Vagina (tissue), 2 donors: ENCODE measurements at regions not wholly inside any gene's neighbourhood (a gene's known extent, or its start where the extent isn't known, plus 50 kb on each side); places are given as distances from the start of the nearest gene placed in this dataset.

ENCODE experiments used
- DNase-seq, 2 donors: peaks; one replicate each; pipeline ENCODE4 v3.0.0-alpha.2; 2017; ENCODE audit errors: extremely low spot score in 2 of 2
- H3K27ac ChIP-seq: fragments of 200-600 bp; sonication (generic); one replicate; pipeline ENCODE4 v1.5.1; 2019
- H3K27me3 ChIP-seq: fragments of 200-600 bp; sonication (generic); one replicate; pipeline ENCODE4 v1.5.1; 2019
- H3K36me3 ChIP-seq, 2 donors: fragments of 200-600 bp; sonication (generic); one replicate each; pipeline ENCODE4 v1.5.1; 2017 to 2019
- H3K4me1 ChIP-seq: fragments of 200-600 bp; sonication (generic); one replicate; pipeline ENCODE4 v1.5.1; 2019
- H3K4me3 ChIP-seq, 2 donors: fragments of 200-600 bp; sonication (generic); 1 replicate in 1 of 2; 2 replicates in 1 of 2; pipeline ENCODE4 v1.5.1; 2016 to 2019
- H3K9me3 ChIP-seq: fragments of 200-600 bp; sonication (generic); one replicate; pipeline ENCODE4 v1.5.1; 2019
- CTCF ChIP-seq, 3 experiments: fragments of 450-650 bp in 2 of 3; fragments of 200-600 bp in 1 of 3; sonication (generic) in 1 of 3; IDR thresholded peaks; one replicate each; pipeline ENCODE4 v1.5.1; 2017 to 2019; ENCODE audit warnings: antibody characterized with exemption in 3 of 3, mild to moderate bottlenecking in 2 of 3, moderate library complexity in 2 of 3
- POLR2A ChIP-seq, 2 donors: fragments of 450-650 bp; IDR thresholded peaks; one replicate each; pipeline ENCODE4 v1.6.1; 2017; ENCODE audit warnings: antibody characterized with exemption in 2 of 2, mild to moderate bottlenecking in 2 of 2, moderate library complexity in 2 of 2
- POLR2AphosphoS5 ChIP-seq, 2 donors: sonication (generic); formaldehyde crosslinking; IDR thresholded peaks; one replicate each; pipeline ENCODE4 v1.9.0; 2017; ENCODE audit warnings: antibody characterized with exemption in 2 of 2, mild to moderate bottlenecking in 2 of 2, low read depth in 1 of 2; ENCODE audit not compliant: insufficient read depth in 1 of 2
- intact Hi-C: fragments of 100-400 bp; cut with DNase I; formaldehyde crosslinking; loops from one replicate; pipeline ENCODE4 v1.15.1; 2023

- TF ChIP-seq POLR2AphosphoS5 (IDR thresholded peaks at IDR 0.05; ENCODE audit: insufficient read depth in 1 of 2, low read depth in 1 of 2) = no peak
- TF ChIP-seq POLR2A (IDR thresholded peaks at IDR 0.05) = no peak
- TF ChIP-seq CTCF (IDR thresholded peaks at IDR 0.05) = no peak
- Histone ChIP-seq H3K4me3 (no peak overlapping the region), H3K27ac (no peak overlapping the region), H3K27me3 (no peaks in the 10 kb centered on the region), H3K4me1 (no peaks in the 10 kb centered on the region), H3K9me3 (no peaks in the 10 kb centered on the region), H3K36me3 (no peaks in the 10 kb centered on the region)
- intact Hi-C loops = no loop called here
- DNase-seq = no peak
These were observed 732.7 kb upstream of the TENM4 start for GRCh38 chr11:80173371-80174136.

GRCh38 chr11:80168796-80169195 lies 728.0 kb upstream of the TENM4 start:
- H3K27me3 ChIP-seq = no peaks in the 10 kb centered on the region
- H3K27ac ChIP-seq = no peak overlapping the region
- TF ChIP-seq POLR2AphosphoS5 (IDR thresholded peaks at IDR 0.05; ENCODE audit: insufficient read depth in 1 of 2, low read depth in 1 of 2) = no peak
- no peak for TF ChIP-seq CTCF (IDR thresholded peaks at IDR 0.05)
- TF ChIP-seq POLR2A (IDR thresholded peaks at IDR 0.05) = no peak
- intact Hi-C loops = no loop called here
- no peaks in the 10 kb centered on the region for H3K4me1 ChIP-seq
- no peaks in the 10 kb centered on the region for H3K36me3 ChIP-seq
- no peaks in the 10 kb centered on the region for H3K9me3 ChIP-seq
- H3K4me3 ChIP-seq = no peak overlapping the region
- no peak for DNase-seq

- intact Hi-C loops = no loop called here
- Histone ChIP-seq H3K36me3 (no peaks in the 10 kb centered on the region), H3K4me3 (no peak overlapping the region), H3K9me3 (no peaks in the 10 kb centered on the region), H3K4me1 (no peaks in the 10 kb centered on the region), H3K27me3 (no peaks in the 10 kb centered on the region), H3K27ac (no peak overlapping the region)
- no peak for DNase-seq
- TF ChIP-seq POLR2AphosphoS5 (IDR thresholded peaks at IDR 0.05; ENCODE audit: insufficient read depth in 1 of 2, low read depth in 1 of 2) = no peak
- TF ChIP-seq POLR2A (IDR thresholded peaks at IDR 0.05) = no peak
- TF ChIP-seq CTCF (IDR thresholded peaks at IDR 0.05) = no peak
These were observed 726.9 kb upstream of the TENM4 start for GRCh38 chr11:80167766-80168165.

GRCh38 chr11:80165744-80166143 lies 724.9 kb upstream of the TENM4 start:
- no peak for TF ChIP-seq POLR2A (IDR thresholded peaks at IDR 0.05)
- intact Hi-C loops = no loop called here

GRCh38 chr11:80163441-80163840 lies 722.6 kb upstream of the TENM4 start:
- no peaks in the 10 kb centered on the region for H3K27me3 ChIP-seq
- H3K36me3 ChIP-seq = no peaks in the 10 kb centered on the region
- H3K4me1 ChIP-seq = no peaks in the 10 kb centered on the region
- no peak overlapping the region for H3K27ac ChIP-seq
- H3K4me3 ChIP-seq = no peak overlapping the region
- no peaks in the 10 kb centered on the region for H3K9me3 ChIP-seq
- TF ChIP-seq POLR2A (IDR thresholded peaks at IDR 0.05) = no peak
- no peak for TF ChIP-seq POLR2AphosphoS5 (IDR thresholded peaks at IDR 0.05; ENCODE audit: insufficient read depth in 1 of 2, low read depth in 1 of 2)
- no peak for TF ChIP-seq CTCF (IDR thresholded peaks at IDR 0.05)
- intact Hi-C loops = no loop called here
- no peak for DNase-seq

More at GRCh38 chr11:80165744-80166143, 724.9 kb upstream of the TENM4 start:
- H3K4me1 ChIP-seq = no peaks in the 10 kb centered on the region
- no peak for DNase-seq
- no peak overlapping the region for H3K27ac ChIP-seq
- H3K36me3 ChIP-seq = no peaks in the 10 kb centered on the region
- no peak overlapping the region for H3K4me3 ChIP-seq
- no peaks in the 10 kb centered on the region for H3K27me3 ChIP-seq
- no peaks in the 10 kb centered on the region for H3K9me3 ChIP-seq
